ENCODE measurements at regions not wholly inside any gene's neighbourhood (a gene's known extent, or its start where the extent isn't known, plus 50 kb on each side); places are given as distances from the start of the nearest gene placed in this dataset.

GRCh38 chr1:194931166-194931565 is 1677.1 kb downstream of the KCNT2 start:
- H3K27ac ChIP-seq: no peak overlapping the region
- 60% methylated on average over 1 of the region's 1 CpG for WGBS
- no peaks in the 10 kb centered on the region for H3K9me3 ChIP-seq
- no peak for TF ChIP-seq CTCF (IDR thresholded peaks at IDR 0.05)
- no peak for TF ChIP-seq EP300 (IDR thresholded peaks at IDR 0.05)
- TF ChIP-seq POLR2AphosphoS5 (IDR thresholded peaks at IDR 0.05): no peak
- no peak for TF ChIP-seq POLR2A (IDR thresholded peaks at IDR 0.05)
- no peak for DNase-seq (ENCODE audit: low spot score in 2 of 2)
- no peaks in the 10 kb centered on the region for H3K27me3 ChIP-seq
- H3K4me3 ChIP-seq: no peak overlapping the region
- no peaks in the 10 kb centered on the region for H3K4me1 ChIP-seq
- no peaks in the 10 kb centered on the region for H3K36me3 ChIP-seq

GRCh38 chr1:194930132-194930531 is 1678.1 kb downstream of the KCNT2 start:
- no peak for DNase-seq (ENCODE audit: low spot score in 2 of 2)
- Histone ChIP-seq H3K4me1 (no peaks in the 10 kb centered on the region), H3K27ac (no peak overlapping the region), H3K9me3 (no peaks in the 10 kb centered on the region), H3K36me3 (no peaks in the 10 kb centered on the region), H3K4me3 (no peak overlapping the region), H3K27me3 (no peaks in the 10 kb centered on the region)
- WGBS: 56% methylated on average over 2 of the region's 2 CpGs
- no peak for TF ChIP-seq EP300 (IDR thresholded peaks at IDR 0.05)

- Histone ChIP-seq H3K27ac (no peak overlapping the region), H3K9me3 (no peaks in the 10 kb centered on the region), H3K4me1 (no peaks in the 10 kb centered on the region), H3K27me3 (no peaks in the 10 kb centered on the region), H3K36me3 (no peaks in the 10 kb centered on the region), H3K4me3 (no peak overlapping the region)
- no peak for DNase-seq (ENCODE audit: low spot score in 2 of 2)
- no peak for TF ChIP-seq CTCF (IDR thresholded peaks at IDR 0.05)
- TF ChIP-seq POLR2AphosphoS5 (IDR thresholded peaks at IDR 0.05): no peak
- no peak for TF ChIP-seq POLR2A (IDR thresholded peaks at IDR 0.05)
- TF ChIP-seq EP300 (IDR thresholded peaks at IDR 0.05): no peak
Measured at GRCh38 chr1:194929357-194929756, 1678.9 kb downstream of the KCNT2 start.

GRCh38 chr1:194919146-194919545 is 1689.1 kb downstream of the KCNT2 start:
- H3K9me3 ChIP-seq: no peaks in the 10 kb centered on the region
- 85% methylated on average over 5 of the region's 5 CpGs for WGBS
- no peaks in the 10 kb centered on the region for H3K27me3 ChIP-seq
- no peaks in the 10 kb centered on the region for H3K36me3 ChIP-seq
- TF ChIP-seq POLR2A (IDR thresholded peaks at IDR 0.05) (no peak), CTCF (IDR thresholded peaks at IDR 0.05) (no peak), EP300 (IDR thresholded peaks at IDR 0.05) (no peak), POLR2AphosphoS5 (IDR thresholded peaks at IDR 0.05) (no peak)
- H3K4me1 ChIP-seq: no peaks in the 10 kb centered on the region
- no peak overlapping the region for H3K27ac ChIP-seq
- H3K4me3 ChIP-seq: no peak overlapping the region
- no peak for DNase-seq (ENCODE audit: low spot score in 2 of 2)

- no peaks in the 10 kb centered on the region for H3K9me3 ChIP-seq
- no peak overlapping the region for H3K27ac ChIP-seq
- 72% methylated on average over 4 of the region's 4 CpGs for whole genome bisulfite sequencing
- H3K27me3 ChIP-seq: no peaks in the 10 kb centered on the region
- no peak overlapping the region for H3K4me3 ChIP-seq
- TF ChIP-seq POLR2AphosphoS5 (IDR thresholded peaks at IDR 0.05): no peak
- TF ChIP-seq CTCF (IDR thresholded peaks at IDR 0.05): no peak
- TF ChIP-seq EP300 (IDR thresholded peaks at IDR 0.05): no peak
- no peak for DNase-seq (ENCODE audit: low spot score in 2 of 2)
- no peaks in the 10 kb centered on the region for H3K36me3 ChIP-seq
- H3K4me1 ChIP-seq: no peaks in the 10 kb centered on the region
Measured at GRCh38 chr1:194917769-194918168, 1690.5 kb downstream of the KCNT2 start.

GRCh38 chr1:194908643-194909042 is 1699.6 kb downstream of the KCNT2 start:
- H3K27ac ChIP-seq: no peak overlapping the region
- TF ChIP-seq POLR2AphosphoS5 (IDR thresholded peaks at IDR 0.05) (no peak), CTCF (IDR thresholded peaks at IDR 0.05) (no peak), POLR2A (IDR thresholded peaks at IDR 0.05) (no peak), EP300 (IDR thresholded peaks at IDR 0.05) (no peak)
- 70% methylated on average over 1 of the region's 1 CpG for WGBS
- H3K9me3 ChIP-seq: no peaks in the 10 kb centered on the region
- H3K27me3 ChIP-seq: no peaks in the 10 kb centered on the region
- no peaks in the 10 kb centered on the region for H3K4me1 ChIP-seq
- no peak for DNase-seq (ENCODE audit: low spot score in 2 of 2)
- no peak overlapping the region for H3K4me3 ChIP-seq
- H3K36me3 ChIP-seq: no peaks in the 10 kb centered on the region
